Right lobe of liver (tissue), 4 donors: ENCODE measurements at regions not wholly inside any gene's neighbourhood (a gene's known extent, or its start where the extent isn't known, plus 50 kb on each side); places are given as distances from the start of the nearest gene placed in this dataset.

Source experiments
- CTCF ChIP-seq, 4 donors: fragments of 200-600 bp in 3 of 4; fragments of 450-650 bp in 1 of 4; IDR thresholded peaks; one replicate each; pipeline versions ENCODE4 v1.5.1 to v1.8.0; 2016 to 2022; ENCODE audit warnings: antibody characterized with exemption in 4 of 4, mild to moderate bottlenecking in 2 of 4
- POLR2A ChIP-seq: fragments of 450-650 bp; IDR thresholded peaks from one replicate; pipeline ENCODE4 v1.6.1; 2017; ENCODE audit warnings: antibody characterized with exemption, mild to moderate bottlenecking
- donor health status: DM: no; HTN: no; CAD: no.
- donor health status: DM: no; HTN: no; CAD: no.
- donor health status: DM: no; HTN: yes; CAD: no.

GRCh38 chr5:96316487-96316886 lies 116.6 kb downstream of the PCSK1 start:
- TF ChIP-seq CTCF (IDR thresholded peaks at IDR 0.05) (no peak), POLR2A (no peak)
